ENCODE measurements at regions not wholly inside any gene's neighbourhood (a gene's known extent, or its start where the extent isn't known, plus 50 kb on each side); places are given as distances from the start of the nearest gene placed in this dataset.

- H3K27me3 ChIP-seq, result no peaks in the 10 kb centered on the region
- no peak for FAIRE-seq
- no peak for ATAC-seq
These were observed 87.0 kb upstream of the GRIA1 start for GRCh38 chr5:153403470-153403869.

DNA sequence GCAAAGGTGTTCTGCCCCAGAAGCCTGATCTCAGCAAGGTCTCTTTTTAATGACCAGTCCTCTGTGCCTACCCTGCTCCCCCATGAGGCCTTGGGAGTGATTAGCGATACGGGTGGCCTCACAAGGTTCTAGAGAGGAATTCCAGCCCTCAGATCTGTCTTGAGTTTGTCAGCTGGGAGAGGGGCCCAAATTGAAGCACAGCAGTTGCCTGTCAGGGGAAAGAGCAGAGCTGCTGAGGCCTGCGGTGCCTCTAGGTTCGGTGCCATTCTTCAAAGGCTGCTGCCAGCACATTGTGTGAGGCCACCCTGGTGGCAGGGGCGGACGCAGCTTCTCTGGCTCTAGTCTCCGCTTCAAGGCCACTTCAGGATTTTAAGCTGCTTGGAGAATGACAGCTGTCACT is 85.7 kb upstream of the GRIA1 start:
- H3K27me3 ChIP-seq, result no peaks in the 10 kb centered on the region
- intact Hi-C loops (cut with DNase I), result no loop called here
- no peaks in the 10 kb centered on the region for H3K4me1 ChIP-seq
- FAIRE-seq, result no peak
- TF ChIP-seq, protein P1, sequence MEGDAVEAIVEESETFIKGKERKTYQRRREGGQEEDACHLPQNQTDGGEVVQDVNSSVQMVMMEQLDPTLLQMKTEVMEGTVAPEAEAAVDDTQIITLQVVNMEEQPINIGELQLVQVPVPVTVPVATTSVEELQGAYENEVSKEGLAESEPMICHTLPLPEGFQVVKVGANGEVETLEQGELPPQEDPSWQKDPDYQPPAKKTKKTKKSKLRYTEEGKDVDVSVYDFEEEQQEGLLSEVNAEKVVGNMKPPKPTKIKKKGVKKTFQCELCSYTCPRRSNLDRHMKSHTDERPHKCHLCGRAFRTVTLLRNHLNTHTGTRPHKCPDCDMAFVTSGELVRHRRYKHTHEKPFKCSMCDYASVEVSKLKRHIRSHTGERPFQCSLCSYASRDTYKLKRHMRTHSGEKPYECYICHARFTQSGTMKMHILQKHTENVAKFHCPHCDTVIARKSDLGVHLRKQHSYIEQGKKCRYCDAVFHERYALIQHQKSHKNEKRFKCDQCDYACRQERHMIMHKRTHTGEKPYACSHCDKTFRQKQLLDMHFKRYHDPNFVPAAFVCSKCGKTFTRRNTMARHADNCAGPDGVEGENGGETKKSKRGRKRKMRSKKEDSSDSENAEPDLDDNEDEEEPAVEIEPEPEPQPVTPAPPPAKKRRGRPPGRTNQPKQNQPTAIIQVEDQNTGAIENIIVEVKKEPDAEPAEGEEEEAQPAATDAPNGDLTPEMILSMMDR (IDR thresholded peaks at IDR 0.05), result no peak
- no peak for ATAC-seq
- 78 to 79% methylated on average over 7 of the region's 7 CpGs for WGBS, 2 donors
- no peaks in the 10 kb centered on the region for H3K9me3 ChIP-seq
- H3K36me3 ChIP-seq, result no peaks in the 10 kb centered on the region
- H3K27ac ChIP-seq, result no peak overlapping the region
- no peak overlapping the region for H3K4me3 ChIP-seq
- peak in 1 of 6 donors; percentile 15 for DNase-seq

More at GRCh38 chr5:153403470-153403869, 87.0 kb upstream of the GRIA1 start:
- Histone ChIP-seq H3K36me3 (no peaks in the 10 kb centered on the region), H3K9me3 (no peaks in the 10 kb centered on the region), H3K4me1 (no peaks in the 10 kb centered on the region), H3K27ac (no peak overlapping the region), H3K4me3 (no peak overlapping the region)
- no peak for DNase-seq
- TF ChIP-seq, protein P1 (IDR thresholded peaks at IDR 0.05), result no peak
- intact Hi-C loops (cut with DNase I), result no loop called here

GRCh38 chr5:153421676-153422075 is 68.8 kb upstream of the GRIA1 start:
- no peak overlapping the region for H3K27ac ChIP-seq
- no peaks in the 10 kb centered on the region for H3K36me3 ChIP-seq
- H3K27me3 ChIP-seq, result no peaks in the 10 kb centered on the region
- no peak for FAIRE-seq
- no peaks in the 10 kb centered on the region for H3K4me1 ChIP-seq
- no peak for ATAC-seq
- no peaks in the 10 kb centered on the region for H3K9me3 ChIP-seq
- no peak for DNase-seq
- intact Hi-C loops (cut with DNase I), result no loop called here
- TF ChIP-seq, protein P1 (IDR thresholded peaks at IDR 0.05), result no peak
- H3K4me3 ChIP-seq, result no peak overlapping the region

DNA sequence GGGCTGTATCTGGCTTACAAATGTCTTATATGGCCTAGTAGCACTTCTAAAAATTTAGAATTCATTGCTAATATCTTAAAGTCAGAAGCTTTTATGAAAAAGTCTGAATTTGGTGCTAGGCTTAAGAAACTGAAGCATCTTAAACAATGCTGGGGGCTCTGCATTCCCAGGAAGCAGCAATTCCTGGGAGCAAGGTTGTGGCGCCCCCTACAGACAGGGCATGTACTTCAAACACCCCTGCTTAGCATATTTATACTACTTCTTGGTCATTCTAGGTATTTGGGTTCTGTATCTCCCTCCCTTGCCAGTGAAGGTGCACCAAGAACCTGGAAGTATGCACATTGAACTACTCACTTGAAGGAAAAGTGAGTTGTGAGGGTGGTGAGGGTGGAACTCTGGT is 64.6 kb upstream of the GRIA1 start:
- Histone ChIP-seq H3K9me3 (no peaks in the 10 kb centered on the region), H3K27me3 (no peaks in the 10 kb centered on the region), H3K4me1 (no peaks in the 10 kb centered on the region), H3K36me3 (no peaks in the 10 kb centered on the region), H3K4me3 (no peak overlapping the region), H3K27ac (no peak overlapping the region)
- WGBS, 2 donors, result 4 to 10% methylated on average over 1 of the region's 1 CpG
- FAIRE-seq (no peak), ATAC-seq (no peak), DNase-seq (peak in 1 of 6 donors; percentile 17)
- TF ChIP-seq, protein P1 (IDR thresholded peaks at IDR 0.05), result no peak
- intact Hi-C loops (cut with DNase I), result no loop called here

DNA sequence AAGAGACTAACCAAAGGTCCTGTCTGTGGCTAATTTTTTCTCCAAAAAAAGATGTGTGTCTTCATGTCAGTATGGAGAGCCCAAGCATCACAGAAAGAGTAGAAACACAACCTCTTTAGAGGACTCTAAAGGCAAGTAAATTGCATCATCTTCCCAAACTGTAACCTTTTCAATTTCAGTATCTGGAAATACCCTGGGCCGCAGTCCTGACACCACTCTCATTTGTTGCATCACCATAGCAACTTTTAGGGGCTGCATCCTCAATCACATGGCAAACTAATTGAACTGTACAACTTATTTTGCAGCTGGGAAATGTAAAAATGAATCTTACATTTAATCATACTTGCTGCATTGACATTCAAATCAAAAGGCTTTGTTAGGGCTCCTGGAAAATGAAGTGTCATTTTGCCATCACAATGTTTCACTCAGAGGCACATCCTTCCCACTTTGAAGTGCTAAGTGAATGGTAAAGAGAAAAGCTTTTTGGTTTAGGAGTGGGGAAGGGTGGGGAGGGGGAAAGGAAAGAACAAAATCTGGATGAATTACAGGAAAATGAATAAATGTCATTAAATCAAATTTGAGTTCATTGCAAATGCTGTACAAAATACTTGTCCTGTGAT is 60.6 kb upstream of the GRIA1 start:
- intact Hi-C loops (cut with DNase I), result no loop called here
- FAIRE-seq, result no peak
- H3K4me3 ChIP-seq, result no peak overlapping the region

More for the DNA sequence above, 60.6 kb upstream of the GRIA1 start:
- Histone ChIP-seq H3K27ac (no peak overlapping the region), H3K9me3 (no peaks in the 10 kb centered on the region), H3K4me1 (no peaks in the 10 kb centered on the region), H3K36me3 (no peaks in the 10 kb centered on the region), H3K27me3 (no peaks in the 10 kb centered on the region)
- DNase-seq, result no peak
- ATAC-seq, result no peak
- TF ChIP-seq, protein P1 (IDR thresholded peaks at IDR 0.05), result no peak
- 87 to 91% methylated on average over 1 of the region's 1 CpG for WGBS, 2 donors

Measured in pancreas (tissue), 10 donors.